ENCODE measurements at regions not wholly inside any gene's neighbourhood (a gene's known extent, or its start where the extent isn't known, plus 50 kb on each side); places are given as distances from the start of the nearest gene placed in this dataset.

DNA sequence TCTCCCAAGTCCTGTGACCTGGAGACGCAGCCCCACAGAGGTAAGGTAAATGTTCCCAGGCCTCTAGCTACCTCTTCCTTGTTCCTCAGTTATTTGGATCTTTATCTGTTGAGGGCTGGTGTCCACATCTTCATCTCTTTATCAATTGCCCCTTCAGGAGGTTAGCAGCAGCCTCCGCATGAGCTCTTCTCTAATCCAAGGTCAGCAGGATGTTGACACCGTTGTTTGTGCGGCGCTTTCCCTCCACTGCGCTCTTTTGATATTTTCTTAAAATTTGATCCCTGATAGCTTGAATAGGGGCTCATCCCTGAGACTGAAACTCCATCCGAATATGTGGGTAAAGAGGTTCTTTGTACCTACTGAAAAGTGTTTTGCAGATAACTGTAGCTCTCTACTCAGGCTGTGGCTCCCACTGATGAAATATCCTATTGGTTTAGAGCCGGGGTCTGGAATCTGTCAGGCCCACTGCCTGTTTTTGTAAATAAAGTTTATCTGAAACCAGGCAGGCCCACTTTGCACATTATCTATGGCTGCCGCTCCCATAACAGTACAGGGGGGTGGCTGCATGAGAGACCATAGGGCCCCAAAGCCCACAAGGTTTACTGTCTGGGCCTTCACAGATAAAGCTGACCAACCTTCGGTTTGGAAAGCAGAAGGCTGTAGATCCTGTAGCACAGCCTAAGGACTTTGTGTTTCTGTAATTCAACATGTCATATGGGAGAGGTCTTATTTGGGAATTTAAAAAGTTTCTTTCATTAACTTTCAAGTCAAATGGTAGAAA is 362.6 kb downstream of the QKI start (continued):
- TF ChIP-seq, protein P1, sequence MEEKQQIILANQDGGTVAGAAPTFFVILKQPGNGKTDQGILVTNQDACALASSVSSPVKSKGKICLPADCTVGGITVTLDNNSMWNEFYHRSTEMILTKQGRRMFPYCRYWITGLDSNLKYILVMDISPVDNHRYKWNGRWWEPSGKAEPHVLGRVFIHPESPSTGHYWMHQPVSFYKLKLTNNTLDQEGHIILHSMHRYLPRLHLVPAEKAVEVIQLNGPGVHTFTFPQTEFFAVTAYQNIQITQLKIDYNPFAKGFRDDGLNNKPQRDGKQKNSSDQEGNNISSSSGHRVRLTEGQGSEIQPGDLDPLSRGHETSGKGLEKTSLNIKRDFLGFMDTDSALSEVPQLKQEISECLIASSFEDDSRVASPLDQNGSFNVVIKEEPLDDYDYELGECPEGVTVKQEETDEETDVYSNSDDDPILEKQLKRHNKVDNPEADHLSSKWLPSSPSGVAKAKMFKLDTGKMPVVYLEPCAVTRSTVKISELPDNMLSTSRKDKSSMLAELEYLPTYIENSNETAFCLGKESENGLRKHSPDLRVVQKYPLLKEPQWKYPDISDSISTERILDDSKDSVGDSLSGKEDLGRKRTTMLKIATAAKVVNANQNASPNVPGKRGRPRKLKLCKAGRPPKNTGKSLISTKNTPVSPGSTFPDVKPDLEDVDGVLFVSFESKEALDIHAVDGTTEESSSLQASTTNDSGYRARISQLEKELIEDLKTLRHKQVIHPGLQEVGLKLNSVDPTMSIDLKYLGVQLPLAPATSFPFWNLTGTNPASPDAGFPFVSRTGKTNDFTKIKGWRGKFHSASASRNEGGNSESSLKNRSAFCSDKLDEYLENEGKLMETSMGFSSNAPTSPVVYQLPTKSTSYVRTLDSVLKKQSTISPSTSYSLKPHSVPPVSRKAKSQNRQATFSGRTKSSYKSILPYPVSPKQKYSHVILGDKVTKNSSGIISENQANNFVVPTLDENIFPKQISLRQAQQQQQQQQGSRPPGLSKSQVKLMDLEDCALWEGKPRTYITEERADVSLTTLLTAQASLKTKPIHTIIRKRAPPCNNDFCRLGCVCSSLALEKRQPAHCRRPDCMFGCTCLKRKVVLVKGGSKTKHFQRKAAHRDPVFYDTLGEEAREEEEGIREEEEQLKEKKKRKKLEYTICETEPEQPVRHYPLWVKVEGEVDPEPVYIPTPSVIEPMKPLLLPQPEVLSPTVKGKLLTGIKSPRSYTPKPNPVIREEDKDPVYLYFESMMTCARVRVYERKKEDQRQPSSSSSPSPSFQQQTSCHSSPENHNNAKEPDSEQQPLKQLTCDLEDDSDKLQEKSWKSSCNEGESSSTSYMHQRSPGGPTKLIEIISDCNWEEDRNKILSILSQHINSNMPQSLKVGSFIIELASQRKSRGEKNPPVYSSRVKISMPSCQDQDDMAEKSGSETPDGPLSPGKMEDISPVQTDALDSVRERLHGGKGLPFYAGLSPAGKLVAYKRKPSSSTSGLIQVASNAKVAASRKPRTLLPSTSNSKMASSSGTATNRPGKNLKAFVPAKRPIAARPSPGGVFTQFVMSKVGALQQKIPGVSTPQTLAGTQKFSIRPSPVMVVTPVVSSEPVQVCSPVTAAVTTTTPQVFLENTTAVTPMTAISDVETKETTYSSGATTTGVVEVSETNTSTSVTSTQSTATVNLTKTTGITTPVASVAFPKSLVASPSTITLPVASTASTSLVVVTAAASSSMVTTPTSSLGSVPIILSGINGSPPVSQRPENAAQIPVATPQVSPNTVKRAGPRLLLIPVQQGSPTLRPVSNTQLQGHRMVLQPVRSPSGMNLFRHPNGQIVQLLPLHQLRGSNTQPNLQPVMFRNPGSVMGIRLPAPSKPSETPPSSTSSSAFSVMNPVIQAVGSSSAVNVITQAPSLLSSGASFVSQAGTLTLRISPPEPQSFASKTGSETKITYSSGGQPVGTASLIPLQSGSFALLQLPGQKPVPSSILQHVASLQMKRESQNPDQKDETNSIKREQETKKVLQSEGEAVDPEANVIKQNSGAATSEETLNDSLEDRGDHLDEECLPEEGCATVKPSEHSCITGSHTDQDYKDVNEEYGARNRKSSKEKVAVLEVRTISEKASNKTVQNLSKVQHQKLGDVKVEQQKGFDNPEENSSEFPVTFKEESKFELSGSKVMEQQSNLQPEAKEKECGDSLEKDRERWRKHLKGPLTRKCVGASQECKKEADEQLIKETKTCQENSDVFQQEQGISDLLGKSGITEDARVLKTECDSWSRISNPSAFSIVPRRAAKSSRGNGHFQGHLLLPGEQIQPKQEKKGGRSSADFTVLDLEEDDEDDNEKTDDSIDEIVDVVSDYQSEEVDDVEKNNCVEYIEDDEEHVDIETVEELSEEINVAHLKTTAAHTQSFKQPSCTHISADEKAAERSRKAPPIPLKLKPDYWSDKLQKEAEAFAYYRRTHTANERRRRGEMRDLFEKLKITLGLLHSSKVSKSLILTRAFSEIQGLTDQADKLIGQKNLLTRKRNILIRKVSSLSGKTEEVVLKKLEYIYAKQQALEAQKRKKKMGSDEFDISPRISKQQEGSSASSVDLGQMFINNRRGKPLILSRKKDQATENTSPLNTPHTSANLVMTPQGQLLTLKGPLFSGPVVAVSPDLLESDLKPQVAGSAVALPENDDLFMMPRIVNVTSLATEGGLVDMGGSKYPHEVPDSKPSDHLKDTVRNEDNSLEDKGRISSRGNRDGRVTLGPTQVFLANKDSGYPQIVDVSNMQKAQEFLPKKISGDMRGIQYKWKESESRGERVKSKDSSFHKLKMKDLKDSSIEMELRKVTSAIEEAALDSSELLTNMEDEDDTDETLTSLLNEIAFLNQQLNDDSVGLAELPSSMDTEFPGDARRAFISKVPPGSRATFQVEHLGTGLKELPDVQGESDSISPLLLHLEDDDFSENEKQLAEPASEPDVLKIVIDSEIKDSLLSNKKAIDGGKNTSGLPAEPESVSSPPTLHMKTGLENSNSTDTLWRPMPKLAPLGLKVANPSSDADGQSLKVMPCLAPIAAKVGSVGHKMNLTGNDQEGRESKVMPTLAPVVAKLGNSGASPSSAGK (IDR thresholded peaks at IDR 0.05), result no peak; the same call in 1 of the 2 replicates
- TF ChIP-seq ZNF274 (IDR thresholded peaks at IDR 0.05; ENCODE audit: borderline replicate concordance, low read depth, low read length) (peak; percentile 88), BMI1 (IDR thresholded peaks at IDR 0.05; ENCODE audit: low read length) (no peak), SRSF9 (IDR thresholded peaks at IDR 0.05; ENCODE audit: borderline replicate concordance, low read depth, low read length) (no peak), FOXM1 (IDR thresholded peaks at IDR 0.05; ENCODE audit: low read depth) (peak; percentile 99), FOXM1 (CRISPR knock-in tag; IDR thresholded peaks at IDR 0.05; ENCODE audit: low read depth) (no peak), MYBL2 (IDR thresholded peaks at IDR 0.05; ENCODE audit: low read depth) (0 out of 2 replicates have a peak, but pooled peaks have one; percentile 24), MYBL2 (CRISPR knock-in tag; IDR thresholded peaks at IDR 0.05; ENCODE audit: borderline replicate concordance) (no peak), SP2 (IDR thresholded peaks at IDR 0.05; ENCODE audit: extremely low read depth, low read depth, low read length, poor library complexity, severe bottlenecking) (no peak)
- TF ChIP-seq, protein P2, sequence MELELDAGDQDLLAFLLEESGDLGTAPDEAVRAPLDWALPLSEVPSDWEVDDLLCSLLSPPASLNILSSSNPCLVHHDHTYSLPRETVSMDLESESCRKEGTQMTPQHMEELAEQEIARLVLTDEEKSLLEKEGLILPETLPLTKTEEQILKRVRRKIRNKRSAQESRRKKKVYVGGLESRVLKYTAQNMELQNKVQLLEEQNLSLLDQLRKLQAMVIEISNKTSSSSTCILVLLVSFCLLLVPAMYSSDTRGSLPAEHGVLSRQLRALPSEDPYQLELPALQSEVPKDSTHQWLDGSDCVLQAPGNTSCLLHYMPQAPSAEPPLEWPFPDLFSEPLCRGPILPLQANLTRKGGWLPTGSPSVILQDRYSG (tag; conservative IDR thresholded peaks at IDR 0.05; ENCODE audit: low read depth), result peak; percentile 87
- TF ChIP-seq, protein P3, sequence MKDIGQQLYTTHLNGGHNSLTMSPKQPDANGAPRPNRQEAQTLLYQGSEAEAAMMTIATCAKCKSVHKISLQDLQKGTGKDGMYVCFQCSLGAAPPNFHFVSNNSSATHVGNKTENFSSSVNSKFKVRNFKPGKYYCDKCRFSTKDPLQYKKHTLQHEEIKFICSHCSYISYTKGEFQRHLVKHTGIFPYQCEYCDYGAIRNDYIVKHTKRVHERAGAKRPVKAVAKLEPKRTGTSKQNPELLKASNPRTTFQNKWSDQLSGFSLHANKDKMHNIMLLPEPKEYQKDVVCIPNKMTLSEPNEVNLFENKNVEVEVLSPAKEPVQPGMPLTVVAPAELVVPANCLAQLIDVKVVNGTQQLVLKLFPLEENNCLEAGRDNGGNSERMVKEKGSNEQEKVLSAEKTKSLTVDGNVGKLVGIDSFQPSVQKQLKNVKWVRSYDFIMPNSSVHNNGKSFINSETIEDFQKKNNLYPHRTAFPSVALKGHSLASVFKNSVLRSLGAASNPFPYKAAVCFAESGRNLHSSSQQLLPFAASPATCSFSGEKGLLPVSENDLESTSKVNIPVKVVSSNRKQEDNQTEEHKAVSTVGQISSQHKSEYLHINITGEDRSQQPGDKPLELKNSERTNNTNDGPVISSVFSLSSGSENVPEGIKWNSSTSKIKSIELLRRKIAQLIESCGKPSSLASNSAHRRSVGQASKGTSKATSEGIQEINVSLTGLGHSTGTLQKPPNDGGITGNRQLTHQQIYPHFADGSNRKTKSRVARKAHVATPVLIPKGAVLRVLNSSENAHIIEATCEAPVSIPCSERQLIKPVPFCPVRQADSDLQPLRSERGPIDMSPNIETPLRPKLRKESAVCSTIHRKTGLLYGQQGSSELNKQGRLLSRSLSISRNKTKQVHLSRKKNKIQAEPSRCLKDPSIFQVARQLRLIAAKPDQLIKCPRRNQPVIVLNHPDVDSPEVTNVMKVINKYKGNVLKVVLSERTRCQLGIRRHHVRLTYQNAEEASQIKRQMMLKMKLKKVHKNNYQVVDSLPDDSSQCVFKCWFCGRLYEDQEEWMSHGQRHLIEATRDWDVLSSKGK (CRISPR knock-in tag; IDR thresholded peaks at IDR 0.05), result no peak

Measured in K562 (cell line).